ENCODE measurements at regions not wholly inside any gene's neighbourhood (a gene's known extent, or its start where the extent isn't known, plus 50 kb on each side); places are given as distances from the start of the nearest gene placed in this dataset.
"Not testable (repeated sequence)": the region's sequence is repeated elsewhere in the genome, so short reads cannot be mapped to it uniquely, and the experiment has no call there.

DNA sequence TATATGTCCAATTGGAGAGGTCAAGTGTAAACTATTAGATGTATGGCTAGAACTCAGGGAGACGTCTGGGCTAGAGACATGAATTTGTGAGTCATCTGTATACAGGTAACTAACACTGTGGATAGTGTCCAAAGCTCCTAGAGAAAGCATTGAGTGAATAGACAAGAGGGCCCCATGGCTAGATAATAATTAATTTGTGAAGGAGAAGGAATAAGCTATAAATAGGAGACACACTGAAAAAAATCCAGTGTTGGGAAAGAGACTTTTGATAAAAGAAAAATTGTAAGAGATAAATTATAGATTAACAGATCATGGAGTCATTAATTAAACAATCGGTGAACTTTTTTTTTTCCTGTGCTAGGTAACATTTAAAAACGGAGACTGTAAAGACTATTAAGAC, 326.6 kb upstream of the PRICKLE1 start:
- Histone ChIP-seq H3K9ac (ENCODE audit: low read depth in 2 of 2, low read length in 2 of 2) (no peak overlapping the region), H3K4me1 (no peaks in the 10 kb centered on the region), H3K27me3 (no peaks in the 10 kb centered on the region), H3K4me3 (no peak overlapping the region), H3K36me3 (no peaks in the 10 kb centered on the region), H3K27ac (no peak overlapping the region), H3K9me3 (no peaks in the 10 kb centered on the region)
- intact Hi-C loops (cut with DNase I) = no loop called here
- TF ChIP-seq, protein P1, sequence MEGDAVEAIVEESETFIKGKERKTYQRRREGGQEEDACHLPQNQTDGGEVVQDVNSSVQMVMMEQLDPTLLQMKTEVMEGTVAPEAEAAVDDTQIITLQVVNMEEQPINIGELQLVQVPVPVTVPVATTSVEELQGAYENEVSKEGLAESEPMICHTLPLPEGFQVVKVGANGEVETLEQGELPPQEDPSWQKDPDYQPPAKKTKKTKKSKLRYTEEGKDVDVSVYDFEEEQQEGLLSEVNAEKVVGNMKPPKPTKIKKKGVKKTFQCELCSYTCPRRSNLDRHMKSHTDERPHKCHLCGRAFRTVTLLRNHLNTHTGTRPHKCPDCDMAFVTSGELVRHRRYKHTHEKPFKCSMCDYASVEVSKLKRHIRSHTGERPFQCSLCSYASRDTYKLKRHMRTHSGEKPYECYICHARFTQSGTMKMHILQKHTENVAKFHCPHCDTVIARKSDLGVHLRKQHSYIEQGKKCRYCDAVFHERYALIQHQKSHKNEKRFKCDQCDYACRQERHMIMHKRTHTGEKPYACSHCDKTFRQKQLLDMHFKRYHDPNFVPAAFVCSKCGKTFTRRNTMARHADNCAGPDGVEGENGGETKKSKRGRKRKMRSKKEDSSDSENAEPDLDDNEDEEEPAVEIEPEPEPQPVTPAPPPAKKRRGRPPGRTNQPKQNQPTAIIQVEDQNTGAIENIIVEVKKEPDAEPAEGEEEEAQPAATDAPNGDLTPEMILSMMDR (IDR thresholded peaks at IDR 0.05) = no peak
- DNase-seq = no peak

DNA sequence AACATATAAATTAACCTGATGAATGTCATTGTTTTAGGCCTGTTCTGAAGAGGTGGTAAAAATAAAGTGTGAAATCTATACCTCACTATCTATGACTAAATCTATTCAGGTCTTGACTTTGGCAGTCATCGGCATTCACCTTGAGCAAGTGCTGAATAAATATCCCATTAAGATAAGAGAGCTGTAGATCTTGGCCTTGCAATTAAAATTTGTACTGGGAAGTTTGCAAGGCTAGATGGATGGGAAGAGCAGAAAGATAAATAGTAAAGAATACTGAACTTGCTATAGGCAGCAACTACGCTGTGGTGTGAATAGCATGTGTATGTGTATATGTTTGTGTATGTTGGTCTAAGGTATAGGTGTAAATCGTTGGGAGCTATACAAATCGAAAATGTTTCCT, 325.9 kb upstream of the PRICKLE1 start:
- Histone ChIP-seq H3K4me1 (no peaks in the 10 kb centered on the region), H3K27ac (no peak overlapping the region), H3K27me3 (no peaks in the 10 kb centered on the region), H3K4me3 (no peak overlapping the region), H3K9me3 (no peaks in the 10 kb centered on the region), H3K9ac (ENCODE audit: low read depth in 2 of 2, low read length in 2 of 2) (no peak overlapping the region), H3K36me3 (no peaks in the 10 kb centered on the region)
- TF ChIP-seq, protein P1 (IDR thresholded peaks at IDR 0.05) = no peak
- no peak for DNase-seq
- intact Hi-C loops (cut with DNase I) = no loop called here

DNA sequence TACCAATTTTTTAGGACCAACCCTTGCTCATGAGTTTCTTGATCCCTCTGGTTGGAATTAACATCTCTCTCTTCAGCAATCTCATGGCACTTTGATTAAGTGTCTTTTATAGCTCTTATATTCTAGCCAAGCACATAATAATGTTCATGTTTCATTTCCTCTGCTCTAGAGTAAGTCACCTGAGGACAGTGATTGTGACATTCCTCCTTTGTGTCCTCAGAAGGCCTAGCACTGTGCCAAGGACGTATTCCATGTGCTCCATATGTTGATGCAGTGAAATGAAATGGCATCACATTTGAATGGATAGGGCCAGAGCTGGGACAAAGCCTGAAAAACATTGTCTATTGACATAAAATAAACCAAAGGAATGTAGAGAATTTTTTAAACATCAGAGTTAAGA, 322.8 kb upstream of the PRICKLE1 start:
- Histone ChIP-seq H3K9ac (ENCODE audit: low read depth in 2 of 2, low read length in 2 of 2) (no peak overlapping the region), H3K36me3 (no peaks in the 10 kb centered on the region), H3K9me3 (no peaks in the 10 kb centered on the region), H3K4me1 (no peaks in the 10 kb centered on the region), H3K27ac (no peak overlapping the region), H3K27me3 (no peaks in the 10 kb centered on the region), H3K4me3 (no peak overlapping the region)
- DNase-seq = no peak
- intact Hi-C loops (cut with DNase I) = no loop called here
- TF ChIP-seq, protein P1 (IDR thresholded peaks at IDR 0.05) = no peak

DNA sequence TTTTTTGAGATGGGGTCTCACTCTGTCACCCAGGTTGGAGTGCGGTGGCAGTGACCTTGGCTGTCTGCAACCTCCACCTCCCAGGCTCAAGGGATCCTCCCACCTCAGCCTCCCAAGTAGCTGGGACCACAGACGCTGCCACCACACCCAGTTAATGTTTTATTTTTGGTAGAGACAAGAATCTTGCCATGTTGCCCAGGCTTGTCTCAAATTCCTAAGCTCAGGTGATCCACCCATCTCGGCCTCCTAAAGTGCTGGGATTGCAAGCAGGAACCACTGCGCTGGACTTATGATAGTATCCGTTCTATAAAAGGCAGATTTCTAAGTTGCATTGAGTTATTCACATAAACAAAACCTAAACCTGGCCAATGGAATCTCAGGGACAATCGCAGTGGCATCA, 321.1 kb upstream of the PRICKLE1 start:
- no peaks in the 10 kb centered on the region for H3K9me3 ChIP-seq
- H3K4me3 ChIP-seq = no peak overlapping the region
- no peak overlapping the region for H3K27ac ChIP-seq
- no peaks in the 10 kb centered on the region for H3K27me3 ChIP-seq
- no peak overlapping the region for H3K9ac ChIP-seq (ENCODE audit: low read depth in 2 of 2, low read length in 2 of 2)
- intact Hi-C loops (cut with DNase I) = no loop called here
- DNase-seq = no peak
- H3K4me1 ChIP-seq = no peaks in the 10 kb centered on the region
- no peaks in the 10 kb centered on the region for H3K36me3 ChIP-seq
- TF ChIP-seq, protein P1 (IDR thresholded peaks at IDR 0.05) = no peak

DNA sequence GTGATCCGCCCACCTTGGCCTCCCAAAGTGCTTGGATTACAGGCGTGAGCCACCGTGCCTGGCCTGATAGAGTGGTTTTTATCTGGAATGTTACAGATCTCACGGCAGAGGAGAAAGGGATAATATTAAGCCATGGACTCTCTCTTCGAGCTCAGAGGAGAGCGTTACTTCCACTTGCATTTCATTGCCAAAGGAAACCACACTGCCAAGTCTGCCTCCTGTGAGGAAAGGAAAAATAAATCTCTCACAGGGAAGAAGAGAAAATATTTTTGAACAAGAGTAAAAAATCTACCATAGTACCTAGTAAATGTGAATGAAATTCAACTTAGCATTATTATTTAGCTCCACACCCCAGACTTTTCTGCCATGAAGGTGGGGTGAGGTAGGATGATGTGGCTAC, 319.2 kb upstream of the PRICKLE1 start:
- Histone ChIP-seq H3K27ac (no peak overlapping the region), H3K27me3 (no peaks in the 10 kb centered on the region), H3K4me1 (no peaks in the 10 kb centered on the region), H3K9ac (ENCODE audit: low read depth in 2 of 2, low read length in 2 of 2) (no peak overlapping the region), H3K4me3 (no peak overlapping the region), H3K36me3 (no peaks in the 10 kb centered on the region), H3K9me3 (no peaks in the 10 kb centered on the region)
- intact Hi-C loops (cut with DNase I) = no loop called here
- TF ChIP-seq, protein P1 (IDR thresholded peaks at IDR 0.05) = no peak
- no peak for DNase-seq

DNA sequence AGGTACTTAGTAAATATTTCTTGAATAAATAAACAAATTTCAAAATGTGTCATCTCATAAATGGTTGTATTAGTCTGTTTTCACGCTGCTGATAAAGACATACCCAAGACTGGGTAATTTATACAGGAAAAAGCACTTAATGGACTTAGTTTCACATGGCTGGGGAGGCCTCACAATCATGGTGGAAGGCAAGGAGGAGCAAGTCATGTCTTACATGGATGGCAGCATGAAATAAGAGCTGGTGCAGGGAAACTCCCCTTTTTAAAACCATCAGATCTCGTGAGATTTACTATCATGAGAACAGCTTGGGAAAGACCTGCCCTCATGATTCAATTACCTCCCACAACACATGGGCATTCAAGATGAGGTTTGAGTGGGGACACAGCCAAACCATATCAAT, 317.3 kb upstream of the PRICKLE1 start:
- H3K4me1 ChIP-seq; H3K9ac ChIP-seq (ENCODE audit: low read depth in 2 of 2, low read length in 2 of 2); intact Hi-C loops (cut with DNase I); H3K4me3 ChIP-seq; H3K27me3 ChIP-seq; H3K27ac ChIP-seq; H3K36me3 ChIP-seq; DNase-seq; H3K9me3 ChIP-seq: not testable (repeated sequence)
